HL-60 (cell line): ENCODE measurements at regions not wholly inside any gene's neighbourhood (a gene's known extent, or its start where the extent isn't known, plus 50 kb on each side); places are given as distances from the start of the nearest gene placed in this dataset.

Experiments
- DNase-seq, 2 experiments: peaks; one replicate each; pipeline ENCODE4 v3.0.0-alpha.2; 2010 to 2020; ENCODE audit warnings: low read depth in 1 of 2, low spot score in 1 of 2
- H3K27ac ChIP-seq: fragments of 250-450 bp; sonication (Bioruptor Pico); replicated peaks from 2 replicates; pipeline ENCODE4 v1.5.1; 2020; ENCODE audit warnings: mild to moderate bottlenecking, moderate library complexity
- H3K27me3 ChIP-seq: fragments of 250-450 bp; sonication (Bioruptor Pico); 2 replicates; pipeline ENCODE4 v1.5.1; 2021; ENCODE audit warnings: mild to moderate bottlenecking, moderate library complexity; ENCODE audit not compliant: insufficient read depth, poor library complexity, severe bottlenecking
- H3K4me3 ChIP-seq: replicated peaks from 2 replicates; pipeline ENCODE4 v1.5.1; 2011; ENCODE audit warnings: mild to moderate bottlenecking, control low read depth, low read length; ENCODE audit not compliant: insufficient read depth
- CTCF ChIP-seq: IDR thresholded peaks from one replicate; pipeline ENCODE4 v1.5.1; 2011; ENCODE audit warnings: low read length, control low read depth, inconsistent platforms; ENCODE audit not compliant: insufficient read depth
- GABPA ChIP-seq: IDR thresholded peaks from 2 replicates; pipeline ENCODE4 v1.6.1; 2012; ENCODE audit warnings: low read depth
- POLR2AphosphoS5 ChIP-seq: IDR thresholded peaks from 2 replicates; pipeline ENCODE4 v1.6.1; 2012; ENCODE audit warnings: low read depth
- REST ChIP-seq: IDR thresholded peaks from 2 replicates; pipeline ENCODE4 v1.6.1; 2012; ENCODE audit warnings: low read depth; ENCODE audit not compliant: insufficient replicate concordance
- SPI1 ChIP-seq: IDR thresholded peaks from 2 replicates; pipeline ENCODE4 v1.6.1; 2012; ENCODE audit warnings: low read depth, mild to moderate bottlenecking, borderline replicate concordance

GRCh38 chr13:50691681-50692263 lies 151.7 kb downstream of the DLEU7 start:
- TF ChIP-seq SPI1 (no peak), REST (no peak), GABPA (no peak), POLR2AphosphoS5 (no peak), CTCF (no peak)
- H3K27ac ChIP-seq, result no peak overlapping the region
- no peaks in the 10 kb centered on the region for H3K27me3 ChIP-seq
- no peak for DNase-seq
- no peak overlapping the region for H3K4me3 ChIP-seq

GRCh38 chr13:50692396-50692915 lies 151.0 kb downstream of the DLEU7 start:
- no peak for DNase-seq
- TF ChIP-seq GABPA, result no peak
- H3K27me3 ChIP-seq, result no peaks in the 10 kb centered on the region
- H3K4me3 ChIP-seq, result no peak overlapping the region
- H3K27ac ChIP-seq, result no peak overlapping the region

- TF ChIP-seq CTCF (no peak), POLR2AphosphoS5 (no peak)
These were observed 149.8 kb downstream of the DLEU7 start for GRCh38 chr13:50693727-50694126.

GRCh38 chr13:50697746-50698539 lies 145.5 kb downstream of the DLEU7 start:
- Histone ChIP-seq H3K4me3 (no peak overlapping the region), H3K27ac (no peak overlapping the region), H3K27me3 (no peaks in the 10 kb centered on the region)
- DNase-seq, result no peak
- TF ChIP-seq CTCF (no peak), REST (no peak), SPI1 (no peak), POLR2AphosphoS5 (no peak), GABPA (no peak)

More at GRCh38 chr13:50693727-50694126, 149.8 kb downstream of the DLEU7 start:
- Histone ChIP-seq H3K4me3 (no peak overlapping the region), H3K27me3 (no peaks in the 10 kb centered on the region), H3K27ac (no peak overlapping the region)
- no peak for DNase-seq
